ENCODE measurements at regions not wholly inside any gene's neighbourhood (a gene's known extent, or its start where the extent isn't known, plus 50 kb on each side); places are given as distances from the start of the nearest gene placed in this dataset.
"Not testable (repeated sequence)": the region's sequence is repeated elsewhere in the genome, so short reads cannot be mapped to it uniquely, and the experiment has no call there.

DNA sequence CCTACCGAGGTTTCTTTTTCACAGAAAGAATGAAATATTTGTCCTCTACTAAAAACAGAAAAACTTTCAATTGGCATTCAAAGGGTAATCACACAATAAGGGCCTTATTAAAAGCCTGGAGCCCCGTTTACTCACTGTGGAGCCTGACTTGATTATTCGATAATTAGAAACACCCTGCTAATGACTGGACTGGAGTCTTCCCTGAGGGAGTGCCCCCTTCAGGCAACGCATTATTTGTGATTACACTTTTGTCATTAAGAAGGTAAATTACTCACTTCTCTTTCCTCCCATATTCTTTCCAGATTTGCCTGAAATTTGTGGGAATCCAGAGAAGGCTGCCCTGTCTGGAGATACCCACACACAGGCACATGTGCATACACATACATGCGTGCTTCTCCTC is 444.2 kb upstream of the NPVF start:
- DNase-seq = no peak

GRCh38 chr7:25675789-25676474 is 447.6 kb upstream of the NPVF start:
- DNase-seq = no peak

GRCh38 chr7:25677595-25677994 is 449.3 kb upstream of the NPVF start:
- DNase-seq = no peak

DNA sequence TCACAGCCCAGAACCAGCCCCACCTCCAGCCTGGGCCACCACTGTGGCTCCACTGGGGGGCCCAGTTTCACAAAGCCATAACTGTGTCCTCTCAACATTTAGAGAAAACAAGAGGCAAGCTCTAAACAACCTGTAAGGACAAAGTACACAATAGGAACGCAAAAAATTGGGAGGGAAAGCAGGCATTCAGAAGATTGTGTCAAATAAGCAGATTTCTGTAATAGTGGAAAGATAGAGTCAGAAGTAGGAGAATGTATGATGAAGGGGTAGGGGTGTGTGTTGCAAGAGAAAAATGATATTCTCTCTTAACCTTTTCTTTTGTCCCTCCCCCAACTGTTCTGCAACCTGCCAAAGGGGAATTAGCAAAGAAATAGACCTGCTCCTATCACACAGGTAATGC is 449.9 kb upstream of the NPVF start:
- no peak for DNase-seq

DNA sequence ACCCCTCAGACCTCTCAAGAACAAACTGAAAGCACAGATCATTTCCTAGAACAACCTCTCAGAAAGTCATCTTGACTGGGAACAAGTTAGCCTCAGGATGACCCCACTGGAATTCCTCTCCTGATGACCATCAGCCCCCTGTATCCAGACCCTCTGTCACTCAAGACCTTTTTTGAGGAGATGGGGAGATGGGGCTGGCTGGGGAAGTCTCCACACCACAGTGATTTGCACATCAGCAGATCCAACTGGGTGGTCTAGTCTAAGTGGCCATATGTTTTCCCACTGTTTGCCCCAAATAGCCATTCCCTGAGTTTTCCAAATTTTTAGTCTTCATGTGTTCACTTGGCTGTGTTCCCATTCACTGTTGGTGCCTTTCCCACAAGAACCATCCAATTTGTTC is 452.4 kb upstream of the NPVF start:
- DNase-seq = no peak

- DNase-seq = no peak
Observed at GRCh38 chr7:25684360-25684759, 456.1 kb upstream of the NPVF start.

DNA sequence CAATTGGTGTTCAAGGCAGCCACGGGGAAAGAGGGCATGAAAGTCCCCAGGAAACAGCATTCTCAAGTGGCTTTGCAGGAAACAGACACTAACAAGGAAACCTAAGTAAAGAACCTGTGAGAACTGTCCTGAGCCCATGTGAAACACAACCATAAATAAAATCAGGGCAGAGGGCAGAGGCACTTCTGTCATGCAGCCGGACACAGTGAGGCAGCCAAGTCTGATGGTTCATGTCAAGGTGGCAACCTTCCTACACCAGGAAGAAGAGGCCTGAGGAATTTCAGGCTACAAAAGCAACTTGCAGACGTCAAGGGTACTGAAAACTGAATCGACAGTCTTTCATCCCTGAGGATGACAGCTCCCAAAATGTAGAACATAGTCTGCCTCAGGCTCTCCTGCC is 458.2 kb upstream of the NPVF start:
- DNase-seq = no peak

GRCh38 chr7:25694211-25694610 is 457.8 kb upstream of the NFE2L3 start:
- no peak for DNase-seq

DNA sequence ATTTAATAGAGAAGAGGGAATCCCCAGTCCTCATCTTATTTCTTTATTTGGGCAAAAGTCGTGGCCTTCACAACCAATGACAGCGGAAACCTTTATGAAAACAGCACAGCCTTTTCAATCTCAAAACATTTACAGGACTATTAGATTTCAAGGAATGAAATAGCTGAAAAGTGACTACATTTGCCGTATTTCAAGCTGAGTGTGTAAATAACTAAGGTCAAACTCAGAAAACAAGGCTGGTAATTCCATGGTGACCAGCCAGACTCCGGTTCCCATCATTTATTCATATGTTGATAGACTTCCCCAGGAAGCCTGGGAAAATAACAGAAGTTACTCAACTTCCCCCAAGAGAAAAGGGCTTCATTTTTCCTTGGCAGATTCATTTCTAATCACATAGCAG is 457.3 kb upstream of the NFE2L3 start:
- DNase-seq = no peak

GRCh38 chr7:25696571-25696970 is 455.4 kb upstream of the NFE2L3 start:
- DNase-seq = no peak

GRCh38 chr7:25698451-25699113 is 453.4 kb upstream of the NFE2L3 start:
- no peak for DNase-seq

GRCh38 chr7:25700141-25700540 is 451.9 kb upstream of the NFE2L3 start:
- DNase-seq = not testable (repeated sequence)

- no peak for DNase-seq
Observed at GRCh38 chr7:25704413-25704812, 447.6 kb upstream of the NFE2L3 start.

DNA sequence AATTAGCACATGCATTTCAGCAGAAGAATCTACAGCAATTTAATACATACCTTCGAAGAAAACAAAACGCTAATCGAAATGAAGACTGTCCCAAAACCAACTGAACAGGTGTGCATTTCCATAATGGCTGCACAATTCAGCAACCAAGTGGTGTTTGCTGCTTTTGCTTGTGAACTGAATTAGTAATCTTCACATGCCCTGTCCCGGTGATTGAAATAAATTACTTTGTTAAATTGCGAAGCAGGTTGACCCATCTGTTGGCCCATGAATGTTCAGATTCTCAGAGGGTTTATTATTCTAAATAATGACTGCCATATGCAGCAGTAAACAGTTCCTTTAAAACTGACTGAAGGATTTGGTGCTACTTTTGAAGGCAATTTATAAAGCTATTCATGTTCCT is 445.2 kb upstream of the NFE2L3 start:
- no peak for DNase-seq

DNA sequence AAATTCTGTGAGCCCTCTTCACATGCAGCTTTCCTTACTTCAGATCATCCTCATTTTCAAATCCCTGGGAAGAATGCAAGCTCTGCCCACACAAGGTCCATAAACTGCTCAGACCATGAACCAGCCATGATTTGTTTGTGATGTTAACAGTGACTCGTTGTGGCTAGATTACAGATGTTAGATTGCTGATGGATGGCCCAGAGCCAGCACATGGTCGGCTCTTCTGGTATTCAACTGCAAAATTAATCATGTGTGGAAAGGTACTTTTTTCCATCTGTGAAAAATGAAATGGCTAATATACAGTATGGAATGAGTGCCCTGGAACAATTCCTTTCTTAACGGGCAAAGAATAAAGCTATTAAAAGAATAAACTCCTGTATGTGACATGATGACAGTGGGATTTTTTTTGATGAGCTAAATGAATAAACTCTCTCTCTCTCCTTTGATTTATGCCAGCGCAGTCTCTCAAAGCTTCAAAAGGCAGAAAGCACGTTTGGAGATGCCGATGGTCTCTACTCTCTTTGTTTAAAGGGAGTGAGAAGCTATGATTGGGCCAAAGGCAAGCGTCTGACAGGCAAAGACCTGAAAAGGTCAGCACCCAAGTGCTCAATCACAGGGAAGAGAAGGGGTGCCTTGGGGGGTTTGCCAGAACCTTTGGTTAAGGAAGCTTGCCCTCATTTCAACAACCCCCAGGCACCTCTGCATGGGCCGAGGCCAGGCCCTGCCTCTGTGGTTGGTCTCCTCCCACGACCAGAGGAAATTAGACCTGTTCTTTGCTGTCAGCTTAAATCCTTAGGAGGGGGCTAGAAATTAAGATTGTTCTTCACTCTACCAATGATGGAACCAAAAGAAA is 444.0 kb upstream of the NFE2L3 start:
- DNase-seq = no peak

DNA sequence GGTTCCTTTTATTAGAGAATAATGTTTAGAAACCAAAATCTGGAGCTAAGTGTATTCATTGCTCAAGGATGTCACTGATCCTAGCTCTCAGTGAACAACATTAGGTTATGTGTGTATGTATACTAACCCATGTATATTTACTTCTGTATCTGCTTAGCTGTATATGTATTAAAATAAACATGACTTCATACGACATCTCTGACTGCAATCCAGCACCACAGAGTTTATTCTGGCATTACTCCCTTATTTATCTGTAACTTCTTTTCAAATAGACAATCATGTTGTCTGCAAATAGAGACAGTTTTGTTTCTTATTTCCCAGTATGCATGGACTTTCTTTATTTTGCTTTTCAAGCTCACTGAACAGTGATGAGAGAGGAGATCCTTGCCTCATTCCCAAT is 441.0 kb upstream of the NFE2L3 start:
- no peak for DNase-seq

GRCh38 chr7:25711940-25712339 is 440.1 kb upstream of the NFE2L3 start:
- DNase-seq = no peak

DNA sequence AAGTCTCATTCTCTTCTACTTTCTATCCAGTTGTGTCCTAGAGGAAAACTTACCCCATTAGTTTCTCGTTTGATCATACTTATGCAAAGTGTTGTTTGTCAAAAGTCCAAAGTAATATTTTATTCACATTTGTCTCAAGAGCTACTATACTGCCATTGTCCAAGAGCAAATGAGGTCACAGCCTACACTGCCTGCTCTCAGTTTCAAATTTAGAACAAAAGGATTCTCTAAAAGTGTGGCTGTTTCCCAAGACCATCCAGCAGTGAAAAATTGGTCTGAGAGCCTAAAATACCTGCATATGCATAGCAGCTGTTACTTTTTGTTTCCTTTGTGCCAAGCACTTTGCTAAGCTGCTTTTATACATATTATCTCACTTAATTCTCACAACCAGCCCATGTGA is 439.5 kb upstream of the NFE2L3 start:
- no peak for DNase-seq

GRCh38 chr7:25714013-25714412 is 438.0 kb upstream of the NFE2L3 start:
- DNase-seq = no peak

GRCh38 chr7:25716421-25716820 is 435.6 kb upstream of the NFE2L3 start:
- no peak for DNase-seq

GRCh38 chr7:25718596-25718995 is 433.4 kb upstream of the NFE2L3 start:
- DNase-seq = no peak

GRCh38 chr7:25719190-25719896 is 432.7 kb upstream of the NFE2L3 start:
- no peak for DNase-seq

GRCh38 chr7:25720427-25720826 is 431.6 kb upstream of the NFE2L3 start:
- DNase-seq = no peak
